GM23338 (cell line): ENCODE measurements at regions not wholly inside any gene's neighbourhood (a gene's known extent, or its start where the extent isn't known, plus 50 kb on each side); places are given as distances from the start of the nearest gene placed in this dataset.

ENCODE experiments used
- ATAC-seq: fragments of 200-7000 bp; cut with Tn5 transposase; 3 replicates; pipeline ENCODE4 v1.9.1; 2020
- DNase-seq: peaks from one replicate; pipeline ENCODE4 v3.0.0-alpha.2; 2015; ENCODE audit warnings: low spot score
- H2AFZ ChIP-seq: fragments of 200-600 bp; sonication (generic); 2 replicates; pipeline ENCODE4 v1.8.0; 2016; ENCODE audit warnings: antibody characterized with exemption, mild to moderate bottlenecking, moderate library complexity
- H3F3A ChIP-seq: fragments of 200-600 bp; sonication (generic); replicated peaks from 2 replicates; pipeline ENCODE4 v1.8.0; 2017; ENCODE audit warnings: antibody characterized with exemption, mixed run types, low read depth
- H3K27ac ChIP-seq: fragments of 200-600 bp; sonication (generic); 2 replicates; pipeline ENCODE4 v1.6.1; 2016; ENCODE audit warnings: low read depth
- H3K27me3 ChIP-seq: fragments of 200-600 bp; sonication (generic); 2 replicates; pipeline ENCODE4 v1.8.0; 2016; ENCODE audit warnings: mild to moderate bottlenecking, mixed run types, moderate library complexity; ENCODE audit not compliant: insufficient read depth
- H3K36me3 ChIP-seq: fragments of 200-600 bp; sonication (generic); 2 replicates; pipeline ENCODE4 v1.8.0; 2016; ENCODE audit warnings: mild to moderate bottlenecking; ENCODE audit not compliant: insufficient read depth
- H3K4me1 ChIP-seq: fragments of 200-600 bp; sonication (generic); 2 replicates; pipeline ENCODE4 v1.8.0; 2016; ENCODE audit warnings: mild to moderate bottlenecking, moderate library complexity; ENCODE audit not compliant: insufficient read depth
- H3K4me2 ChIP-seq: fragments of 200-600 bp; sonication (generic); 2 replicates; pipeline ENCODE4 v1.7.1; 2017; ENCODE audit warnings: mixed run types
- H3K4me3 ChIP-seq: fragments of 200-600 bp; sonication (generic); 2 replicates; pipeline ENCODE4 v1.6.1; 2016; ENCODE audit warnings: mixed run types
- H3K79me2 ChIP-seq: fragments of 200-600 bp; sonication (generic); replicated peaks from 2 replicates; pipeline ENCODE4 v1.8.0; 2017; ENCODE audit warnings: mild to moderate bottlenecking; ENCODE audit not compliant: insufficient read depth
- H3K9me2 ChIP-seq: fragments of 200-600 bp; sonication (generic); 2 replicates; pipeline ENCODE4 v1.8.0; 2017; ENCODE audit not compliant: insufficient read depth
- H4K20me1 ChIP-seq: fragments of 200-600 bp; sonication (generic); replicated peaks from 2 replicates; pipeline ENCODE4 v1.8.0; 2017; ENCODE audit warnings: mild to moderate bottlenecking; ENCODE audit not compliant: insufficient read depth
- H3K27ac Mint-ChIP-seq: 2 replicates; pipeline ENCODE4 v1.8.0; 2020; ENCODE audit warnings: inconsistent platforms, mild to moderate bottlenecking, moderate library complexity, mixed read lengths
- H3K27me3 Mint-ChIP-seq: 3 replicates; pipeline ENCODE4 v1.8.0; 2022; ENCODE audit warnings: low read depth, mild to moderate bottlenecking, moderate library complexity, mixed read lengths, inconsistent platforms; ENCODE audit not compliant: insufficient read depth, poor library complexity
- H3K36me3 Mint-ChIP-seq: 3 replicates; pipeline ENCODE4 v1.8.0; 2021; ENCODE audit warnings: low read depth, mild to moderate bottlenecking, inconsistent platforms, moderate library complexity, mixed read lengths
- H3K4me1 Mint-ChIP-seq: 3 replicates; pipeline ENCODE4 v1.8.0; 2020; ENCODE audit warnings: mild to moderate bottlenecking, inconsistent platforms, mixed read lengths
- H3K4me3 Mint-ChIP-seq: 3 replicates; pipeline ENCODE4 v1.8.0; 2021; ENCODE audit warnings: moderate library complexity, mild to moderate bottlenecking, inconsistent platforms, mixed read lengths
- H3K9me3 Mint-ChIP-seq: 3 replicates; pipeline ENCODE4 v1.8.0; 2020; ENCODE audit warnings: moderate library complexity, mild to moderate bottlenecking, inconsistent platforms, mixed read lengths
- CREB1 ChIP-seq: fragments of 250-450 bp; sonication (Bioruptor Pico); IDR thresholded peaks from 2 replicates; pipeline ENCODE4 v1.5.0; 2020; ENCODE audit warnings: low read depth, mild to moderate bottlenecking, moderate library complexity
- EZH2 ChIP-seq: fragments of 200-600 bp; sonication (generic); IDR thresholded peaks from one replicate; pipeline ENCODE4 v1.8.0; 2017; ENCODE audit warnings: antibody characterized with exemption, mild to moderate bottlenecking, low read depth; ENCODE audit not compliant: unreplicated experiment
- EZH2phosphoT487 ChIP-seq: fragments of 200-600 bp; sonication (generic); IDR thresholded peaks from one replicate; pipeline ENCODE4 v1.8.1; 2018; ENCODE audit warnings: antibody characterized with exemption; ENCODE audit not compliant: unreplicated experiment
- JUNB ChIP-seq: IDR thresholded peaks from one replicate; pipeline ENCODE4 v1.6.1; 2016; ENCODE audit warnings: antibody characterized with exemption; ENCODE audit not compliant: unreplicated experiment
- NANOG ChIP-seq: IDR thresholded peaks from 2 replicates; pipeline ENCODE4 v1.6.1; 2016; ENCODE audit warnings: antibody characterized with exemption, borderline replicate concordance
- POLR2AphosphoS5 ChIP-seq: IDR thresholded peaks from 2 replicates; pipeline ENCODE4 v1.6.1; 2016; ENCODE audit warnings: antibody characterized with exemption, low read depth
- STAT1 ChIP-seq: IDR thresholded peaks from one replicate; pipeline ENCODE4 v1.6.1; 2016; ENCODE audit warnings: antibody characterized with exemption; ENCODE audit not compliant: unreplicated experiment
- ZNF114 ChIP-seq: fragments of 250-450 bp; sonication (Bioruptor Pico); IDR thresholded peaks from 2 replicates; pipeline ENCODE4 v1.5.0; 2020; ENCODE audit warnings: mild to moderate bottlenecking, moderate library complexity
- ZNF331 ChIP-seq: fragments of 250-450 bp; sonication (Bioruptor Pico); IDR thresholded peaks from 2 replicates; pipeline ENCODE4 v1.5.0; 2020; ENCODE audit warnings: low read depth, mild to moderate bottlenecking, moderate library complexity
- TF ChIP-seq, protein P1 (sequence below): IDR thresholded peaks from one replicate; pipeline ENCODE4 v1.6.1; 2018; ENCODE audit warnings: antibody characterized with exemption; ENCODE audit not compliant: unreplicated experiment
- TF ChIP-seq, protein P2 (sequence below): fragments of 250-450 bp; sonication (Bioruptor Pico); IDR thresholded peaks from 2 replicates; pipeline ENCODE4 v1.5.0; 2020; ENCODE audit warnings: mild to moderate bottlenecking, moderate library complexity
- TF ChIP-seq, protein P3 (sequence below), 2 experiments: fragments of 200-600 bp in 1 of 2; sonication (generic) in 1 of 2; conservative IDR thresholded peaks; 2 replicates each; pipeline versions ENCODE4 v1.5.1 to v1.6.1; 2016 to 2017; ENCODE audit warnings: antibody characterized with exemption in 2 of 2, low read depth in 2 of 2, mild to moderate bottlenecking in 2 of 2, moderate library complexity in 1 of 2
- TF ChIP-seq, protein P4 (sequence below): IDR thresholded peaks from 2 replicates; pipeline ENCODE4 v1.6.1; 2016; ENCODE audit warnings: antibody characterized with exemption

DNA sequence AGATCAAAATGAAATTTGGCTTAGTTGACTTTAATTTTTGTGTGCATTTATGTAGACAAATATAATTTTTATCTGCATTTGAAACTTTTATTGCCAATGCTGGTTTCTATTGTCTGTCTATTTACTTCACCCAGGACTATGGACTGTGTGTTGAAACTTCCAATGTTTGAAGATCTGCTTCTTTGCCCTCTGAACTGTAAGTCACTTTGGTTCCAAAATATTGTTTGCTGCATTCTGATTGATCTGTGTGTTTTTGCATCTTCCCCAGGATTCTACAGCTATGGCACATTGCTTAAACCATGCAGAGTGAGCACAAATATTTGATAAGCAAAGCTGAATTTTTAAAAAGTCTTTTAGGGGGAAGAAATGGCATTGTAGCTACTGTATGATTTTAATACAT is 131.0 kb upstream of the SOX5 start:
- H3K36me3 ChIP-seq = no peaks in the 10 kb centered on the region
- H3K27me3 ChIP-seq = no peaks in the 10 kb centered on the region
- Mint-ChIP-seq H3K27me3 (no peaks in the 10 kb centered on the region), H3K4me1 (peaks cover 19% of the 10 kb centered on the region), H3K4me3 (no peak overlapping the region), H3K9me3 (no peaks in the 10 kb centered on the region), H3K27ac (no peak overlapping the region), H3K36me3 (no peaks in the 10 kb centered on the region)
- peaks cover 6% of the 10 kb centered on the region; the same call in 1 of the 2 replicates for H3K4me1 ChIP-seq
- DNase-seq = no peak
- H3K4me2 ChIP-seq = no peak overlapping the region
- no peak overlapping the region for H3K27ac ChIP-seq
- no peak overlapping the region for H3K4me3 ChIP-seq
- no peaks in the 10 kb centered on the region for H3K79me2 ChIP-seq
- H2AFZ ChIP-seq = no peak overlapping the region
- no peaks in the 10 kb centered on the region for H3K9me2 ChIP-seq
- no peaks in the 10 kb centered on the region for H3F3A ChIP-seq
- no peaks in the 10 kb centered on the region for H4K20me1 ChIP-seq
- no peak for ATAC-seq
- TF ChIP-seq, protein P1, sequence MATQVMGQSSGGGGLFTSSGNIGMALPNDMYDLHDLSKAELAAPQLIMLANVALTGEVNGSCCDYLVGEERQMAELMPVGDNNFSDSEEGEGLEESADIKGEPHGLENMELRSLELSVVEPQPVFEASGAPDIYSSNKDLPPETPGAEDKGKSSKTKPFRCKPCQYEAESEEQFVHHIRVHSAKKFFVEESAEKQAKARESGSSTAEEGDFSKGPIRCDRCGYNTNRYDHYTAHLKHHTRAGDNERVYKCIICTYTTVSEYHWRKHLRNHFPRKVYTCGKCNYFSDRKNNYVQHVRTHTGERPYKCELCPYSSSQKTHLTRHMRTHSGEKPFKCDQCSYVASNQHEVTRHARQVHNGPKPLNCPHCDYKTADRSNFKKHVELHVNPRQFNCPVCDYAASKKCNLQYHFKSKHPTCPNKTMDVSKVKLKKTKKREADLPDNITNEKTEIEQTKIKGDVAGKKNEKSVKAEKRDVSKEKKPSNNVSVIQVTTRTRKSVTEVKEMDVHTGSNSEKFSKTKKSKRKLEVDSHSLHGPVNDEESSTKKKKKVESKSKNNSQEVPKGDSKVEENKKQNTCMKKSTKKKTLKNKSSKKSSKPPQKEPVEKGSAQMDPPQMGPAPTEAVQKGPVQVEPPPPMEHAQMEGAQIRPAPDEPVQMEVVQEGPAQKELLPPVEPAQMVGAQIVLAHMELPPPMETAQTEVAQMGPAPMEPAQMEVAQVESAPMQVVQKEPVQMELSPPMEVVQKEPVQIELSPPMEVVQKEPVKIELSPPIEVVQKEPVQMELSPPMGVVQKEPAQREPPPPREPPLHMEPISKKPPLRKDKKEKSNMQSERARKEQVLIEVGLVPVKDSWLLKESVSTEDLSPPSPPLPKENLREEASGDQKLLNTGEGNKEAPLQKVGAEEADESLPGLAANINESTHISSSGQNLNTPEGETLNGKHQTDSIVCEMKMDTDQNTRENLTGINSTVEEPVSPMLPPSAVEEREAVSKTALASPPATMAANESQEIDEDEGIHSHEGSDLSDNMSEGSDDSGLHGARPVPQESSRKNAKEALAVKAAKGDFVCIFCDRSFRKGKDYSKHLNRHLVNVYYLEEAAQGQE = no peak
- TF ChIP-seq, protein P2, sequence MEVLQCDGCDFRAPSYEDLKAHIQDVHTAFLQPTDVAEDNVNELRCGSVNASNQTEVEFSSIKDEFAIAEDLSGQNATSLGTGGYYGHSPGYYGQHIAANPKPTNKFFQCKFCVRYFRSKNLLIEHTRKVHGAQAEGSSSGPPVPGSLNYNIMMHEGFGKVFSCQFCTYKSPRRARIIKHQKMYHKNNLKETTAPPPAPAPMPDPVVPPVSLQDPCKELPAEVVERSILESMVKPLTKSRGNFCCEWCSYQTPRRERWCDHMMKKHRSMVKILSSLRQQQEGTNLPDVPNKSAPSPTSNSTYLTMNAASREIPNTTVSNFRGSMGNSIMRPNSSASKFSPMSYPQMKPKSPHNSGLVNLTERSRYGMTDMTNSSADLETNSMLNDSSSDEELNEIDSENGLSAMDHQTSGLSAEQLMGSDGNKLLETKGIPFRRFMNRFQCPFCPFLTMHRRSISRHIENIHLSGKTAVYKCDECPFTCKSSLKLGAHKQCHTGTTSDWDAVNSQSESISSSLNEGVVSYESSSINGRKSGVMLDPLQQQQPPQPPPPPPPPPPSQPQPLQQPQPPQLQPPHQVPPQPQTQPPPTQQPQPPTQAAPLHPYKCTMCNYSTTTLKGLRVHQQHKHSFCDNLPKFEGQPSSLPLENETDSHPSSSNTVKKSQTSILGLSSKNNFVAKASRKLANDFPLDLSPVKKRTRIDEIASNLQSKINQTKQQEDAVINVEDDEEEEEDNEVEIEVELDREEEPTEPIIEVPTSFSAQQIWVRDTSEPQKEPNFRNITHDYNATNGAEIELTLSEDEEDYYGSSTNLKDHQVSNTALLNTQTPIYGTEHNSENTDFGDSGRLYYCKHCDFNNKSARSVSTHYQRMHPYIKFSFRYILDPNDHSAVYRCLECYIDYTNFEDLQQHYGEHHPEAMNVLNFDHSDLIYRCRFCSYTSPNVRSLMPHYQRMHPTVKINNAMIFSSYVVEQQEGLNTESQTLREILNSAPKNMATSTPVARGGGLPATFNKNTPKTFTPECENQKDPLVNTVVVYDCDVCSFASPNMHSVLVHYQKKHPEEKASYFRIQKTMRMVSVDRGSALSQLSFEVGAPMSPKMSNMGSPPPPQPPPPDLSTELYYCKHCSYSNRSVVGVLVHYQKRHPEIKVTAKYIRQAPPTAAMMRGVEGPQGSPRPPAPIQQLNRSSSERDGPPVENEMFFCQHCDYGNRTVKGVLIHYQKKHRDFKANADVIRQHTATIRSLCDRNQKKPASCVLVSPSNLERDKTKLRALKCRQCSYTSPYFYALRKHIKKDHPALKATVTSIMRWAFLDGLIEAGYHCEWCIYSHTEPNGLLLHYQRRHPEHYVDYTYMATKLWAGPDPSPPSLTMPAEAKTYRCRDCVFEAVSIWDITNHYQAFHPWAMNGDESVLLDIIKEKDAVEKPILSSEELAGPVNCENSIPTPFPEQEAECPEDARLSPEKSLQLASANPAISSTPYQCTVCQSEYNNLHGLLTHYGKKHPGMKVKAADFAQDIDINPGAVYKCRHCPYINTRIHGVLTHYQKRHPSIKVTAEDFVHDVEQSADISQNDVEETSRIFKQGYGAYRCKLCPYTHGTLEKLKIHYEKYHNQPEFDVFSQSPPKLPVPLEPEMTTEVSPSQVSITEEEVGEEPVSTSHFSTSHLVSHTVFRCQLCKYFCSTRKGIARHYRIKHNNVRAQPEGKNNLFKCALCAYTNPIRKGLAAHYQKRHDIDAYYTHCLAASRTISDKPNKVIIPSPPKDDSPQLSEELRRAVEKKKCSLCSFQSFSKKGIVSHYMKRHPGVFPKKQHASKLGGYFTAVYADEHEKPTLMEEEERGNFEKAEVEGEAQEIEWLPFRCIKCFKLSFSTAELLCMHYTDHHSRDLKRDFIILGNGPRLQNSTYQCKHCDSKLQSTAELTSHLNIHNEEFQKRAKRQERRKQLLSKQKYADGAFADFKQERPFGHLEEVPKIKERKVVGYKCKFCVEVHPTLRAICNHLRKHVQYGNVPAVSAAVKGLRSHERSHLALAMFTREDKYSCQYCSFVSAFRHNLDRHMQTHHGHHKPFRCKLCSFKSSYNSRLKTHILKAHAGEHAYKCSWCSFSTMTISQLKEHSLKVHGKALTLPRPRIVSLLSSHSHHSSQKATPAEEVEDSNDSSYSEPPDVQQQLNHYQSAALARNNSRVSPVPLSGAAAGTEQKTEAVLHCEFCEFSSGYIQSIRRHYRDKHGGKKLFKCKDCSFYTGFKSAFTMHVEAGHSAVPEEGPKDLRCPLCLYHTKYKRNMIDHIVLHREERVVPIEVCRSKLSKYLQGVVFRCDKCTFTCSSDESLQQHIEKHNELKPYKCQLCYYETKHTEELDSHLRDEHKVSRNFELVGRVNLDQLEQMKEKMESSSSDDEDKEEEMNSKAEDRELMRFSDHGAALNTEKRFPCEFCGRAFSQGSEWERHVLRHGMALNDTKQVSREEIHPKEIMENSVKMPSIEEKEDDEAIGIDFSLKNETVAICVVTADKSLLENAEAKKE (CRISPR knock-in tag) = no peak
- TF ChIP-seq POLR2AphosphoS5 (no peak), EZH2phosphoT487 (no peak), NANOG (no peak), ZNF331 (no peak), ZNF114 (CRISPR knock-in tag) (no peak), CREB1 (CRISPR knock-in tag) (no peak), STAT1 (no peak), JUNB (no peak), EZH2 (no peak)
- TF ChIP-seq, protein P3, sequence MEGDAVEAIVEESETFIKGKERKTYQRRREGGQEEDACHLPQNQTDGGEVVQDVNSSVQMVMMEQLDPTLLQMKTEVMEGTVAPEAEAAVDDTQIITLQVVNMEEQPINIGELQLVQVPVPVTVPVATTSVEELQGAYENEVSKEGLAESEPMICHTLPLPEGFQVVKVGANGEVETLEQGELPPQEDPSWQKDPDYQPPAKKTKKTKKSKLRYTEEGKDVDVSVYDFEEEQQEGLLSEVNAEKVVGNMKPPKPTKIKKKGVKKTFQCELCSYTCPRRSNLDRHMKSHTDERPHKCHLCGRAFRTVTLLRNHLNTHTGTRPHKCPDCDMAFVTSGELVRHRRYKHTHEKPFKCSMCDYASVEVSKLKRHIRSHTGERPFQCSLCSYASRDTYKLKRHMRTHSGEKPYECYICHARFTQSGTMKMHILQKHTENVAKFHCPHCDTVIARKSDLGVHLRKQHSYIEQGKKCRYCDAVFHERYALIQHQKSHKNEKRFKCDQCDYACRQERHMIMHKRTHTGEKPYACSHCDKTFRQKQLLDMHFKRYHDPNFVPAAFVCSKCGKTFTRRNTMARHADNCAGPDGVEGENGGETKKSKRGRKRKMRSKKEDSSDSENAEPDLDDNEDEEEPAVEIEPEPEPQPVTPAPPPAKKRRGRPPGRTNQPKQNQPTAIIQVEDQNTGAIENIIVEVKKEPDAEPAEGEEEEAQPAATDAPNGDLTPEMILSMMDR (conservative IDR thresholded peaks at IDR 0.05; ENCODE audit: low read depth in 2 of 2) = no peak
- TF ChIP-seq, protein P4, sequence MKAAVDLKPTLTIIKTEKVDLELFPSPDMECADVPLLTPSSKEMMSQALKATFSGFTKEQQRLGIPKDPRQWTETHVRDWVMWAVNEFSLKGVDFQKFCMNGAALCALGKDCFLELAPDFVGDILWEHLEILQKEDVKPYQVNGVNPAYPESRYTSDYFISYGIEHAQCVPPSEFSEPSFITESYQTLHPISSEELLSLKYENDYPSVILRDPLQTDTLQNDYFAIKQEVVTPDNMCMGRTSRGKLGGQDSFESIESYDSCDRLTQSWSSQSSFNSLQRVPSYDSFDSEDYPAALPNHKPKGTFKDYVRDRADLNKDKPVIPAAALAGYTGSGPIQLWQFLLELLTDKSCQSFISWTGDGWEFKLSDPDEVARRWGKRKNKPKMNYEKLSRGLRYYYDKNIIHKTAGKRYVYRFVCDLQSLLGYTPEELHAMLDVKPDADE = no peak
